Right lobe of liver (tissue), 6 donors: ENCODE measurements at regions not wholly inside any gene's neighbourhood (a gene's known extent, or its start where the extent isn't known, plus 50 kb on each side); places are given as distances from the start of the nearest gene placed in this dataset.

Source experiments
- ATAC-seq, 4 donors: fragments of 200-7000 bp; cut with Tn5 transposase; one replicate each; pipeline ENCODE4 v1.9.1; 2020; ENCODE audit warnings: mild to moderate bottlenecking in 4 of 4, moderate library complexity in 4 of 4
- DNase-seq, 3 donors: peaks; one replicate each; pipeline ENCODE4 v3.0.0-alpha.2; 2020
- H3K27ac ChIP-seq, 3 donors: fragments of 200-600 bp; one replicate each; pipeline ENCODE4 v1.8.0; 2022
- H3K27me3 ChIP-seq, 2 donors: fragments of 200-600 bp; one replicate each; pipeline ENCODE4 v1.8.0; 2022
- H3K36me3 ChIP-seq, 4 donors: fragments of 200-600 bp; sonication (generic) in 1 of 4; one replicate each; pipeline versions ENCODE4 v1.5.1 to v1.8.0; 2017 to 2022; ENCODE audit warnings: control low read depth in 1 of 4
- H3K4me1 ChIP-seq, 4 donors: fragments of 200-600 bp; sonication (generic) in 1 of 4; one replicate each; pipeline versions ENCODE4 v1.5.1 to v1.8.0; 2017 to 2022; ENCODE audit warnings: control low read depth in 1 of 4
- H3K4me3 ChIP-seq, 3 donors: fragments of 200-600 bp; one replicate each; pipeline ENCODE4 v1.8.0; 2022
- H3K9me3 ChIP-seq, 4 donors: fragments of 200-600 bp; sonication (generic) in 1 of 4; one replicate each; pipeline versions ENCODE4 v1.5.1 to v1.8.0; 2017 to 2022; ENCODE audit warnings: control low read depth in 1 of 4
- CTCF ChIP-seq, 4 donors: fragments of 200-600 bp in 3 of 4; fragments of 450-650 bp in 1 of 4; IDR thresholded peaks; one replicate each; pipeline versions ENCODE4 v1.5.1 to v1.8.0; 2016 to 2022; ENCODE audit warnings: antibody characterized with exemption in 4 of 4, mild to moderate bottlenecking in 2 of 4
- POLR2A ChIP-seq: fragments of 450-650 bp; IDR thresholded peaks from one replicate; pipeline ENCODE4 v1.6.1; 2017; ENCODE audit warnings: antibody characterized with exemption, mild to moderate bottlenecking
- WGBS: methylation state at CpG from one replicate; pipeline ENCODE4 v1.1.6; 2018; ENCODE audit warnings: low coverage, low lambda C conversion rate; ENCODE audit not compliant: insufficient coverage; ENCODE audit errors: missing lambda C conversion rate; 5-methylcytosine and 5-hydroxymethylcytosine counted together
- intact Hi-C, 2 donors: fragments of 100-400 bp; cut with DNase I; formaldehyde crosslinking; loops; one replicate each; pipeline versions ENCODE4 v1.11.2 to v1.14.1; 2022
- donor health status: DM: no; HTN: yes; CAD: no.
- donor health status: DM: no; HTN: no; CAD: no.
- donor health status: DM: no; HTN: no; CAD: no.
- donor health status: DM: no; HTN: yes; CAD: no.
- donor health status: DM: no; HTN: yes; CAD: no.

GRCh38 chr17:72498364-72499210, 377.8 kb downstream of the SOX9 start:
- WGBS: 57% methylated on average over 3 of the region's 4 CpGs
- DNase-seq: no peak
- Histone ChIP-seq H3K4me1 (peaks cover 0 to 17% (median 0%) of the 10 kb centered on the region in 4 donors), H3K27me3 (peaks cover 0 to 9% of the 10 kb centered on the region in 2 donors), H3K36me3 (no peaks in the 10 kb centered on the region), H3K27ac (no peak overlapping the region), H3K9me3 (no peaks in the 10 kb centered on the region), H3K4me3 (no peak overlapping the region)
- ATAC-seq: no peak
- intact Hi-C loops: no loop called here
- no peak for TF ChIP-seq CTCF (IDR thresholded peaks at IDR 0.05)
- TF ChIP-seq POLR2A: no peak

- H3K9me3 ChIP-seq: no peaks in the 10 kb centered on the region
- no peak overlapping the region for H3K27ac ChIP-seq
- no peak overlapping the region for H3K4me3 ChIP-seq
- DNase-seq (peak; percentile 31 to 75 (median 58)), ATAC-seq (peak; percentile 69 to 89 (median 80))
- H3K27me3 ChIP-seq: peaks cover 0 to 9% of the 10 kb centered on the region in 2 donors
- 47% methylated on average over 23 of the region's 28 CpGs for WGBS
- peaks cover 0 to 17% (median 0%) of the 10 kb centered on the region in 4 donors for H3K4me1 ChIP-seq
- no peaks in the 10 kb centered on the region for H3K36me3 ChIP-seq
- no peak for TF ChIP-seq CTCF (IDR thresholded peaks at IDR 0.05)
- intact Hi-C loops: no loop called here
Measured at GRCh38 chr17:72501404-72502370, 380.9 kb downstream of the SOX9 start.

GRCh38 chr17:72502371-72503341, 381.8 kb downstream of the SOX9 start:
- intact Hi-C loops: no loop called here
- Histone ChIP-seq H3K27ac (no peak overlapping the region), H3K9me3 (no peaks in the 10 kb centered on the region), H3K36me3 (no peaks in the 10 kb centered on the region), H3K27me3 (peaks cover 0 to 9% of the 10 kb centered on the region in 2 donors), H3K4me1 (peaks cover 0 to 17% (median 0%) of the 10 kb centered on the region in 4 donors), H3K4me3 (no peak overlapping the region)
- no peak for DNase-seq
- TF ChIP-seq POLR2A (no peak), CTCF (IDR thresholded peaks at IDR 0.05) (no peak)
- ATAC-seq: peak; percentile 26 to 78 (median 42)
- 38% methylated on average over 16 of the region's 19 CpGs for WGBS

- Histone ChIP-seq H3K4me1 (peaks cover 0 to 17% (median 0%) of the 10 kb centered on the region in 4 donors), H3K27ac (no peak overlapping the region), H3K36me3 (no peaks in the 10 kb centered on the region), H3K9me3 (no peaks in the 10 kb centered on the region), H3K4me3 (no peak overlapping the region), H3K27me3 (peaks cover 0 to 9% of the 10 kb centered on the region in 2 donors)
- WGBS: 75% methylated on average over 6 of the region's 6 CpGs
- no peak for DNase-seq
- ATAC-seq: no peak
- TF ChIP-seq POLR2A (no peak), CTCF (IDR thresholded peaks at IDR 0.05) (no peak)
- intact Hi-C loops: no loop called here
Measured at GRCh38 chr17:72503556-72503955, 382.7 kb downstream of the SOX9 start.
